LNCAP (cell line): ENCODE measurements at regions not wholly inside any gene's neighbourhood (a gene's known extent, or its start where the extent isn't known, plus 50 kb on each side); places are given as distances from the start of the nearest gene placed in this dataset.

Source experiments
- CTCF ChIP-seq: fragments of 450-650 bp; IDR thresholded peaks from 2 replicates; pipeline ENCODE4 v1.5.1; 2017; ENCODE audit warnings: mild to moderate bottlenecking

- TF ChIP-seq CTCF: no peak
Observed at GRCh38 chr2:41720331-41721251, 327.2 kb upstream of the PKDCC start.

GRCh38 chr2:41722668-41723369 is 325.0 kb upstream of the PKDCC start:
- no peak for TF ChIP-seq CTCF

- no peak for TF ChIP-seq CTCF
Observed at GRCh38 chr2:41723526-41723925, 324.3 kb upstream of the PKDCC start.

- no peak for TF ChIP-seq CTCF
Observed at GRCh38 chr2:41724465-41724864, 323.4 kb upstream of the PKDCC start.

DNA sequence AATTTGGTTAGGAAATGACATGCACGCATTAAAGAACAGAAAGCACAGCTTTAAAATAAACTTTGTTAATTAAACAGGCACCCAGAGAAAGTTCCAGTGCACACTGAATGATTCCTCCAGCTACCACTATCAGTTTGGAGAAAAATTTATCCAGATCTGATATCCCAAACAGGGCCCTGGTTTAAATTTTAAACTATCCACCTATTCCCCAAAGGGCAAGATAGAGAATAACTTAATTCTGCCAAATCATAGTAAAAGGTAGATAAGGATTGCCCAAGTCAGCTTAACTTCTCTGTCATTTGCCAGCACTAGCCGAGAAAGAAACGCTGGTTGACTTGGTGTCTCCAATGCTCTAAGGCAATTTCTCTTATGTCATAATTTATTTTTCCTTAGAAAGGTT is 321.9 kb upstream of the PKDCC start:
- TF ChIP-seq CTCF: no peak

DNA sequence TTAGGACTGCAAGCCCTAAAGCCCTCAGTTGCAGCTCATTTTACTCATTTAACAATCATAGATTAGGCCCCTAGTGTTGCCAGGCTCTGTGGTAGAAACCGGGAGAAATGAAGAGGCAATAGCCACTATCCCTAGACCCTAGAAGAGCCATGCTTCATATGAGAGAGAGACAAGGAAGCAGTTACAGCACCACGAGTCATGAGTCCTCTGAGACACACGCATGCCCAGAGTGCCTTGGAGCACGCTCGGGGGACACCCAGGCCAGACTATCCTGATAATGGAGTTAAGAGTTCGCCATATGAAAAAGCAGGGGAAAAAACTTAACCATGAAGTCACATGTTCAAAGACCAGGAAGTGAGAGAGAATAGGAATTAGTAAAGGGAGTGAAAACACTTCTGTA is 321.5 kb upstream of the PKDCC start:
- TF ChIP-seq CTCF: no peak

DNA sequence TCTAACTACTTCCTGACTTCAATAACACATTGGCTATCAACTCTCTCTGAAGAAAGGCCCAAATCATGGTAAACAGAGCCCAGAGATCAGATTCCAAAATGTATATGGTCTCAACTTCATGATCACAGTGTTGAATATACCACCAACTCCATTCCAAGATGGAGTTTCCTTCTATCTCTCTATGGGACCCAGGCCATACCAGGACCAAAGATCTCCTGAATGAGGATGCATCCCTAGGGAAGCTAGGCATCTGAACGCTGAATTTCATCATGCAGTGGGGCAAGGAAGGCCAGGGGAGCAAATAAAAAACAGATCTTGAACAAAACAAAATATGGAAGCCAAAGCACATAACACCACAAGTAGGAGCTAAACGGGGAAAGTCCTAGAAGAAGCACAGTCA is 320.7 kb upstream of the PKDCC start:
- TF ChIP-seq CTCF: no peak
